HCT116 (cell line): ENCODE measurements at regions not wholly inside any gene's neighbourhood (a gene's known extent, or its start where the extent isn't known, plus 50 kb on each side); places are given as distances from the start of the nearest gene placed in this dataset.

ENCODE experiments used
- POLR2AphosphoS5 ChIP-seq: IDR thresholded peaks from 2 replicates; pipeline ENCODE4 v1.6.1; 2011; ENCODE audit warnings: mild to moderate bottlenecking, low read depth, low read length, moderate library complexity
- SIN3A ChIP-seq: IDR thresholded peaks from 2 replicates; pipeline ENCODE4 v1.6.1; 2012; ENCODE audit warnings: low read depth
- ZBTB33 ChIP-seq: IDR thresholded peaks from 2 replicates; pipeline ENCODE4 v1.6.1; 2011; ENCODE audit warnings: mild to moderate bottlenecking, low read length, moderate library complexity; ENCODE audit not compliant: insufficient replicate concordance; ENCODE audit errors: extremely low read depth
- TF ChIP-seq, protein P1 (sequence below), 3 experiments: fragments of 200-600 bp in 1 of 3; sonication (generic) in 1 of 3; IDR thresholded peaks in 2 of 3; conservative IDR thresholded peaks in 1 of 3; 2 replicates each; pipeline ENCODE4 v1.5.1; 2012 to 2017; ENCODE audit warnings: low read depth in 2 of 3, low read length in 2 of 3, antibody characterized with exemption in 1 of 3, borderline replicate concordance in 1 of 3, control low read depth in 1 of 3, mild to moderate bottlenecking in 1 of 3, mixed read lengths in 1 of 3, mixed run types in 1 of 3, moderate library complexity in 1 of 3; ENCODE audit not compliant: insufficient read depth in 1 of 3

DNA sequence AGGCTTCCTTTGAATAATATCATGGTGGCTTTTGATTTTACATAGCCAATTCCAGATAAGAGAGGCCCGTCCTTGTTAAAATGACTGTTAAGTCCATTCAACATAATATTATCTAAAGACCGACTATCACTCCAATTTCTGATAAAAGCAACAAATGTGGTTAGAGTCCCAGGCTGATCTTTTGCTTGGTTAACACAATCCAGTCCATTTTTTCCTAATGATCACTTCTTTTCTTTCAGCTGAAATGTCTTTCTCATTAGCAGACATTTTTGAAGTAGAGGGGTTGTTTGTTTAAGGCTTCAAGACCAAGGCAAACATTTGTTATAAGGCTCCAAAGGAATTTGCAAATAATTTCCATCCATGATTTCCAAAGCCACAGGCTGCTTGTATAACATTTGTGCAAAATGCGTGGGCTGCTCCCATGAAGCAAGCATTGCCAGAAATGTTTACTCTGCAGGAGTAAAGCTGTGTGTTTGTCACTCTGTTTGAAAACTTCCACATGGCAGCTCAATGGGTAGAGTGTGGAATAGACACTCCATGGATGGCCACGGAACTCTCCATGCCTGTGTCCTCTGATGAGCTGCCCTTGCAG, 111.5 kb downstream of the PSMG1 start:
- TF ChIP-seq, protein P1, sequence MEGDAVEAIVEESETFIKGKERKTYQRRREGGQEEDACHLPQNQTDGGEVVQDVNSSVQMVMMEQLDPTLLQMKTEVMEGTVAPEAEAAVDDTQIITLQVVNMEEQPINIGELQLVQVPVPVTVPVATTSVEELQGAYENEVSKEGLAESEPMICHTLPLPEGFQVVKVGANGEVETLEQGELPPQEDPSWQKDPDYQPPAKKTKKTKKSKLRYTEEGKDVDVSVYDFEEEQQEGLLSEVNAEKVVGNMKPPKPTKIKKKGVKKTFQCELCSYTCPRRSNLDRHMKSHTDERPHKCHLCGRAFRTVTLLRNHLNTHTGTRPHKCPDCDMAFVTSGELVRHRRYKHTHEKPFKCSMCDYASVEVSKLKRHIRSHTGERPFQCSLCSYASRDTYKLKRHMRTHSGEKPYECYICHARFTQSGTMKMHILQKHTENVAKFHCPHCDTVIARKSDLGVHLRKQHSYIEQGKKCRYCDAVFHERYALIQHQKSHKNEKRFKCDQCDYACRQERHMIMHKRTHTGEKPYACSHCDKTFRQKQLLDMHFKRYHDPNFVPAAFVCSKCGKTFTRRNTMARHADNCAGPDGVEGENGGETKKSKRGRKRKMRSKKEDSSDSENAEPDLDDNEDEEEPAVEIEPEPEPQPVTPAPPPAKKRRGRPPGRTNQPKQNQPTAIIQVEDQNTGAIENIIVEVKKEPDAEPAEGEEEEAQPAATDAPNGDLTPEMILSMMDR (IDR thresholded peaks at IDR 0.05 in 2 of 3, conservative IDR thresholded peaks at IDR 0.05 in 1 of 3; ENCODE audit: borderline replicate concordance in 1 of 3, insufficient read depth in 1 of 3, low read depth in 2 of 3, low read length in 2 of 3) = no peak
- no peak for TF ChIP-seq POLR2AphosphoS5
- no peak for TF ChIP-seq SIN3A
- TF ChIP-seq ZBTB33 = no peak
